ENCODE measurements at regions not wholly inside any gene's neighbourhood (a gene's known extent, or its start where the extent isn't known, plus 50 kb on each side); places are given as distances from the start of the nearest gene placed in this dataset. TPM values are rescaled to one million over a fixed set of nuclear protein-coding genes. Genes with fewer than 3 reads are reported as not detected.

DNA sequence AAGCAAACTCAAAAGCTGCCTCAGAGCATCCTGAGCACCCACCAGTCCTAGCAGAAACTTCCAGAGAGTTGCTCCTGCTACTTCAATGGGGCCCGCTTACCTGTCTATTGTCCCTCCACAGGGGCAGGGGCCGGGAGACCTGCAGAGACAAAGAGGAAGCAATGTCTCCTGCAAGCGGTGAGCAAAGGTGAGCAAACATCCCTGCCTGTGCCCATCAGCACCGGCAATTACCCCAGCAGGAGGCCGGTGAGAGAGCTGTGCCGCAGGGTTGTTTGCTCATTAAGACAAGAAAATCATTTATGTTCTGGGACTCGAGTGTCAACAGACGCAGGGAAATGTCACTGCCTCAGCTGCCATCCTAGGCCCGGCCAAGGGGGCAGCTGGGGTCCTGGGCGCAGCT is 53.8 kb upstream of the TARDBP start:
- TF ChIP-seq, protein P1, sequence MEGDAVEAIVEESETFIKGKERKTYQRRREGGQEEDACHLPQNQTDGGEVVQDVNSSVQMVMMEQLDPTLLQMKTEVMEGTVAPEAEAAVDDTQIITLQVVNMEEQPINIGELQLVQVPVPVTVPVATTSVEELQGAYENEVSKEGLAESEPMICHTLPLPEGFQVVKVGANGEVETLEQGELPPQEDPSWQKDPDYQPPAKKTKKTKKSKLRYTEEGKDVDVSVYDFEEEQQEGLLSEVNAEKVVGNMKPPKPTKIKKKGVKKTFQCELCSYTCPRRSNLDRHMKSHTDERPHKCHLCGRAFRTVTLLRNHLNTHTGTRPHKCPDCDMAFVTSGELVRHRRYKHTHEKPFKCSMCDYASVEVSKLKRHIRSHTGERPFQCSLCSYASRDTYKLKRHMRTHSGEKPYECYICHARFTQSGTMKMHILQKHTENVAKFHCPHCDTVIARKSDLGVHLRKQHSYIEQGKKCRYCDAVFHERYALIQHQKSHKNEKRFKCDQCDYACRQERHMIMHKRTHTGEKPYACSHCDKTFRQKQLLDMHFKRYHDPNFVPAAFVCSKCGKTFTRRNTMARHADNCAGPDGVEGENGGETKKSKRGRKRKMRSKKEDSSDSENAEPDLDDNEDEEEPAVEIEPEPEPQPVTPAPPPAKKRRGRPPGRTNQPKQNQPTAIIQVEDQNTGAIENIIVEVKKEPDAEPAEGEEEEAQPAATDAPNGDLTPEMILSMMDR (IDR thresholded peaks at IDR 0.05) = no peak

DNA sequence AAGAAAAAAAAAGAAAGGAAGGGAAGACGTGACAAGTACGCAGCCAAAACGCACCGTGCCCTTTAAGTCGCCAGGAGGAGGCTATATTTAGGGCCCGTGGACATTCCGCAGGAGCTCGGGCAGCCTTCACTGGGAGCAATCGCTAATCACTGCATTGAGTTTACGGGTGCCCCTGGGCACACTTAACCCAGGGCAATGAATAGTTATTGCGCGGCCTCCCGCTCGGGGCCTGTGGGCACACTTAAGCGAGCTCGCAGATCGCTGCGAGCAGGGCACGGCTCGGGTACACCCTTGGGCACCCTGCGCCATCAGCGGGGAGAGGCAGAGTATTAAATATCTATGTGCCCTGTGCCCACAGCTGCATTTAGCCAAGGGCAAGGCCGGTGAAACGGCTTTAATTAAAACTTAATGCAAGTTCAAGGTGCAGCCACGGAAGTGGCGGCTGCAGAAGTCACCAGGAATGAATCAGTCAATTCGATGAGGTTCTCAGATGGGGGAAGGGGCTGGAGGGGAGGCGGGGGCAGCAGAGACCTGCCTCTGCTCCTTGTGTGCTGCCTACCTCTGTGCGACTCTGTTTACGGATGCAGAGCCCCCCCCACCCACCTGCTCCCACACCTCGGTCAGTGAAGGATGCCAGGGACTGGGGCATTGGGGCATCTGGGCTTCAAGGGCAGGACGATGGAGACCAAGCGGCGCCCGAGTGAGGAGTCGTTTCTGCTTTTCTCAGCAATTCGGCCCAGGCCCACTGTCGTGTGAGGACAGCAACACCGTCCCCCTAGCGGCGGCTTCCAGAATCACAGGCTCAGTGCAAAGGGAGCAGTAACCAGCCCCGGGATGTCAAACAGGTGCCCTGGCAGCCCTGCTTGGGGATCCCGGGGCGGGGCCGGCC is 51.8 kb upstream of the TARDBP start:
- peak; percentile 91 for DNase-seq (ENCODE audit: low spot score)
- ATAC-seq (ENCODE audit: low FRiP score) = peak; percentile 68
- TF ChIP-seq, protein P1 (IDR thresholded peaks at IDR 0.05) = peak in 1 of 3 donors; percentile 21

More for the DNA sequence above, 53.8 kb upstream of the TARDBP start:
- DNase-seq (ENCODE audit: low spot score) = no peak
- ATAC-seq (ENCODE audit: low FRiP score) = no peak

DNA sequence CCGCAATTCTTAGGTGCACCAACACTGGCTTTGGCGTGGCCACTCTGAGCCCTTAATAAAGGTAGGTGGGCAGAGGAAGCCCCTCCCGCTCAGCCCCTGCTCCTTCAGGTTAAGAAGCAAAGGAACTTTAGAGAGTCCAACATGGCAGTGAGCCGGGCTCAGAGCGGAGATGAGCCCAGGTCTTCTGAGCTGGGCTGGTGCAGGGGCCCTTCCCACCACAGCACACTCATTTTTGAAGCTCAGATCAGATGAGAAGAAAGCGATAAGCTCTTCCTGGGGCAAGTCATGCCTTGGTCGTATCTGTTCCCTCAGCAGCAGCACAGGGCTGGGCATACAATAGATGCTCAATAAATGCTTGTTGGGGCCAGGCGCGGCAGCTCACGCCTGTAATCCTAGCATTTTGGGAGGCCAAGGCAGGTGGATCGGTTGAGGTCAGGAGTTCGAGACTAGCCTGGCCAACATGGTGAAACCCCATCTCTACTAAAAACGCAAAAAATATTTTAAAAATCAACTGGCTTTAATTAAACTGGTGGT is 51.1 kb upstream of the TARDBP start:
- ATAC-seq (ENCODE audit: low FRiP score) = no peak
- TF ChIP-seq, protein P1 (IDR thresholded peaks at IDR 0.05) = no peak
- DNase-seq (ENCODE audit: low spot score) = no peak

DNA sequence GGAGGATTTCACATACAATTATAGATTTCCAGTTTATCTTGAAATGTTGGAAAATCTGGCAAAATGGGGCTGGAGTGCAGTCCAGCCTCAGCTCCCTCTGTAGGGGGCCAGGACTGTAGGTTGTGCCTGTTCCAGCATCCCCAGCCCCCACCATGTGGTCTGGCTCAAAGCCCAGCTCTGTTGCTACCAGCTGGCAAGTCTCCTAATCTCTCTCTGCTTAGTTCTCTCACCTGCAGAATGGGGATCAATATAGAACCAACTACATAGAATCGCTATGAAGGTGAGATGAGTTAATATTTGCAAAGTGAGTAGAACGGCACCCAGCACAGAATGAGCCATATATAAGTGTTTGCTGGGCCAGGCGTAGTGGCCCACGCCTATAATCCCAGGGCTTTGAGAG is 50.0 kb upstream of the TARDBP start:
- TF ChIP-seq, protein P1 (IDR thresholded peaks at IDR 0.05) = no peak
- ATAC-seq (ENCODE audit: low FRiP score) (no peak), DNase-seq (ENCODE audit: low spot score) (no peak)

Small RNAs in the stretch of these regions (small RNA-seq; reads per million reads assigned to genes)
- gene HSPE1P24 = not detected
